T-helper 9 cell (primary cell): ENCODE measurements at regions not wholly inside any gene's neighbourhood (a gene's known extent, or its start where the extent isn't known, plus 50 kb on each side); places are given as distances from the start of the nearest gene placed in this dataset.

Experiments used
- DNase-seq: peaks from one replicate; pipeline ENCODE4 v3.0.0-alpha.2; 2020

DNA sequence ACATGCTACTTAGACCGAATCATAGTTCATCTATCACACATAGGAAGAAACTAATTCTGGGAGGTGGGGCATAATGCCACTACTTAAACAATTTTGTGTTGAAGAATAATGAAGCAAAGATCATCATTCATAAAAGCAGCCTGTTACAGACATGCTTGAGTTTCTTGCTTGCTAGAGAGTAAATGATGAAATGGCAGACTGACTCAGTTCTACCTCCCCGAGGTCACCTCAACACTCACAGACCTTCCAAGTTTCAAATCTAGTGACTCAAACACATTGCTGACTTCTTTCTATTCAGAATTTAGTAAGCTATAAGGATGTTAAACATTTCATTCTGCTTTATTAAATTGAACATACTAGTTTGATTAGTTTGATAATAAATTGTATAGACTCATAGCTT is 636.5 kb upstream of the FRG1 start:
- no peak for DNase-seq

DNA sequence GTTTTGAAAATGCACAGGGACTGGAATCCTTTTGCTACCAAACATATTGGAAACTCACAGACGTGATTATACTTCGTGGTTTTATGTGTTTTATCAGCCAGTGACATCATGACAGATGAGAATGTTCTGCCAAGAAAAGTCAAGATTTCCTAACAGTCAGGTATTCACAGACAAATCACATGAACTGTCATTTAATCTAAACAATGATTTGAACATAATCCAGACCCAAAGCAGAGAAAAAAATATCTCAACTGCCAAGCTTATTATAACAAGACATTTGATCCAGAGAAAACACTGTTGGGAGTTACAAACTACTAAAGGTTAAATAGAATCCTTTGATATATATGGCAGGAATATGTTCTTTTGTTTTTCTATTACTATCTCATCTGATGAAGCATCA is 635.9 kb upstream of the FRG1 start:
- no peak for DNase-seq

DNA sequence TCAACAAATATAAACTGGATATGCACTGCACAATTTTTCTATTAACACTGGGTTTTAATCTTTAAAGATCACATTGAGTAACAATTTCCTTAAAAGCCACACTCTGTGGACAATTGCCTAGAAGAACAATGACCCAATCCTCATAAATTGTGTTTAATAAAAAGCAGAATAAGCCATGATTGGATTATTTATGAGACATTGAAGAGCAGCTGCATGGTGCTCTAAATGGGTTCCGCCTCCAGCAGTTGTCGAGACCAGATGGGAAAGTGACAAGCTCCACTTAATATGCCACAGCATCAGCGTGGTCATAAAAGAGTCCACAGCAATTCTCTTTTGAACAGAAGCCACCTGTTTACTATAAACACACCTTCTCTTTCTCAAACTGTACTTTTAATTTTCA is 635.2 kb upstream of the FRG1 start:
- no peak for DNase-seq

DNA sequence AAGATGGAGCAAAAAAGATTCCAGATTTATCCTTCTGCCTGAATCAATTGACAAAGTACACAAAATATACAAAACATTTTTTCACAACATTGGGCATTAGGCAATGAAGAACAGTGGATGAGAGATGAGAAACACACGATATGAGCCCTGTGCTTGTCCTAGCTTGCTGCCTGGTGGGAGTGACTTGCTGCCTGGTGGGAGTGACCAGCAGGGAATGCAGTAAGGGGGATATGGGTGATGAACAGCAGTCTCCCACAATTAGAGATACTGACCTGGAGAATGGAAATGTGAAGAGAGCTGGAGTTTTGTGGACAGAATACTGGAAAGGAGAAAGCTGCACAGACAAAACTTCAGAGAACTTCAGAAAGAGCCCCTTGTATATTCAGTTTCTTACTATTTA is 629.4 kb upstream of the FRG1 start:
- DNase-seq: no peak

DNA sequence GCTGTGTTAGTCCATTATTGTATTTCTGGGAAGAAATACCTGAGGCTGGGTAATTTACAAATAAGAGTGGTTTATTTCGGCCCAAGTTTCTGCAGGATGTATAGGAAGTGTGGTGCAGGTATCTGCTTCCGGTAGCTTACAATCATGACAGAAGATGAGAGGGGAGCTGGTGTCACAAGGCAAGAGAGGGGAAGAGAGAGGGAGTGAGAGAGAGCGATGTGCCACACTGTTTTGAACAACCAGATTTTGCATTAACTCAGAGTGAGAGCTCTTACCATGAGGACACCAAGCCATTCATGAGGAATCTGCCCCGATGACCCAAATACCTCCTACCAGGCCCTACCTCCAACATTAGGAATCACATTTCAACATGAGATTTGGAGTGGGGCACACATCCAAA is 627.6 kb upstream of the FRG1 start:
- no peak for DNase-seq

DNA sequence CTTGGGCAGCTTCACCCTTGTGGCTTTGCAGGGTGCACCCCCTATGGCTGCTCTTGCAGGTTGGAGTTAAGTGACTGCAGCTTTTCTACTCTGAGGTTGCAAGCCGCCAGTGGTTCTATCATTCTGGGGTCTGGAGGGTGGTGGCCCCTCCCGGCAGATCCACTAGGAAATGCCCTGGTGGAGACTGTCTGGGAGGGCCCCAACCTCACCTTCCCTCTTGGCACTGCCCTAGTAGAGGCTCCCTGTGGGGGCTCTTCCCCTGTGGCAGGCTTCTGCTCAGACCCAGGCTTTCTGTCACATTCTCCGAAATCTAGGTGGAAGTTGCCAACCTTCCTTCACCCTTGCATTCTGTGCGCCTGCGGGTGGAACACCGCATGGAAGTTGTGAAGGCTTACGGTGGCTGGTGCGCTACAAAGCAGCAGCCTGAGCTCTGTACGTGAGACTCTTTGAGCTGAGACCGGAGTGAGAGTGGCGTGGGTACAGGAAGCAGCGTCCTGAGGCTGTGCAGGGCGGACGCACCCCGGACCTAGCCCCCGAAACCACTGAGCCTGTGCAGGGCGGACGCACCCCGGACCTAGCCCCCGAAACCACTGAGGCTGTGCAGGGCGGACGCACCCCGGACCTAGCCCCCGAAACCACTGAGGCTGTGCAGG is 626.7 kb upstream of the FRG1 start:
- DNase-seq: no peak

DNA sequence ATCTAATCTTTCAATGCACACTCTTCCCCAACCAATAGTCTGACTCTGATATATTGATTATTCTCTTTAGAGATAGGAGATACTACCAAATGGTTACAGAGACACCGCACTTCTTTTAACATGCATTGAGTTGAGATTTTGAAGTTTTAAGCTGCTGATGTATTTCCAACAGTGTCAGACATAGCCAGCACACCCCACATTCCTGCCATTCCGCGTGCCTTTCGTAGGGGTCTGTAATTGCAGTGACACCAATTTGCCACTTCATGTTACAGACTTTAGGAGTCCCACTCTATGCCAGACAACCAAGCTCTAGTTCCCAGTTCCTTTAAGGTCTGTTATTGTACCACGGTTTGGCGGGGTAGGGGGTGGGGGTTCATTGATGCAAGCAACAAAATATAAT is 618.2 kb upstream of the FRG1 start:
- DNase-seq: no peak

DNA sequence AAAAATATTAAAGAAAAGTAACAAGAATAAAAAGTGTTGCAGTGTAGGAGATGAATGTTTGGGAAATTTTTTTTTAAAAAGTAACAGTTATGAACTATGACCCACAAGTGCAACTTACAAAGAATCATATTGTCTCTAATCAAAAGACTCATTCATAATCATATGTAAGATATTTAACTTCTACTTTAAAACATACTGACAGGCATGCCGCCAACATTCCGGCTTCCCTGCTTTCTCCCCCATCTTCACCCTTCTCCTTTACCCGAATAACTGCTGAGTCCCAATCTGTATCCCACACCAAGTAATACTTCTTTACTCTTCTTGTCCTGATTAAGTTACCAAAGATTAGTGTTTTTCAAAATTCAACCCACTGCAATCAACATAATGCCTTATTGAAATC is 598.8 kb upstream of the FRG1 start:
- no peak for DNase-seq

DNA sequence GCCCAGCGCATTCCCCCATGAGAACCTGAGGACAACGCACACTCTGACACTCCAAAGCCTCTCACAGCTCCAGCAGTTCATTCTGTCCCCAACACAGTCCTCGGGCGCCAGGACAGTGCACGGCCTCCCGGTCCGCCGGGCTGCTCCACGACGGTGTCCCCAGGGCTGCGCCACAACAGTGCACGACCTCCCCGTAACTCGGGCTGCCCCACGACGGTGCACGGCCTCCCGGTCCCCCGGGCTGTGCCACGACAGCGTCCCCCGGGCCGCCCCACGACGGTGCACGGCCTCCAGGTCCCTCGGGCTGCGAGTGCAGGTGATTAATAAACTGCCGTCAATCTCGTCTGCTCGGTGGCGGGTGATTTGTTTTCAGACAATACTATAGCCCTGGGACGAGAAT is 585.1 kb upstream of the FRG1 start:
- DNase-seq: no peak

DNA sequence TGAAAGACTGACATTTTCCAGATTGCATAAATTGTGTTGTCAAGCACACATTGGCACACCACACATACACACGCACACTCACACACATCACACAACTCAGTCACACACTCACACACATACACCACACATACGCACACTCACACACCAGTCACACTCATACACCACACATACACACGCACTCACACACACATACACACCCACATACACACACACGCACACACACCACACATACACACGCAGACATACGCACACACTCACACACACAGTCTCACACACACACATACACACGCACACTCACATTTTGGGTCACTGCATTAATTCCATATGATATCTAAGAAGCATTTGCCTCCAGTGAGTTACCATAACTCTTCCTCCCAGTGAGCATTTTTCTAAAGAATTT is 578.3 kb upstream of the FRG1 start:
- no peak for DNase-seq

DNA sequence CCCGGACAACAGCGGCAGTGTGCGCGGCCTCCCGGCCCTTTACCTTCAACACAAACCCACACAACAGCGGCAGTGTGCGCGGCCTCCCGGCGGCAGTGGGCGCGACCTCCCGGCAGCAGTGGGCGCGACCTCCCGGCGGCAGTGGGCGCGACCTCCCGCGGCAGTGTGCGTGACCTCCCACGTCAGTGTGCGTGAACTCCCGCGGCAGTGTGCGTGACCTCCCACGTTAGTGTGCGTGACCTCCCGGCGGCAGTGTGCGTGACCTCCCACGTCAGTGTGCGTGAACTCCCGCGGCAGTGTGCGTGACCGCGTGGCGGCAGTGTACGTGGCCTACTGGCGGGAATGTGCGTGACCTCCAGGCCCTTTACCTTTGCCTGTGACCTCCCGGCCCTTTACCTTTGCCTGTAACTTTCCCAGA is 576.6 kb upstream of the FRG1 start:
- DNase-seq: no peak

DNA sequence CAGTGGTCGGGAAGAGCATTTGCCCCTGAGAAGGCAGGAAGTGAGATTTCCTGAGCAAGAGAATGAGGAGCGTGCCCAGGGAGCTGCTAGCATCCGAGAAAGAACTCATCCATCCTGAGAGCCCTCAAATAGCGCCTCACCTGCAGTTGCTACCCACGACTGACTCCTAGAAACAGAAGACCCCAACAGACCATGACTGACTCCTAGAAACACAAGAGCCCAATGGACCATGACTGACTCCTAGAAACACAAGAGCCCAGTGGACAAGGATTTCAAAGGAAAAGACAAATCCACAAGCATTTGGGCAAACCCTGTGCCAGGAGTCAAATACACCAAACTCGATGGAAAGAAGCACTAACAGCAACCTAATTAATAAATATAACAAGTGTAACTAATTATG is 575.2 kb upstream of the FRG1 start:
- DNase-seq: no peak

DNA sequence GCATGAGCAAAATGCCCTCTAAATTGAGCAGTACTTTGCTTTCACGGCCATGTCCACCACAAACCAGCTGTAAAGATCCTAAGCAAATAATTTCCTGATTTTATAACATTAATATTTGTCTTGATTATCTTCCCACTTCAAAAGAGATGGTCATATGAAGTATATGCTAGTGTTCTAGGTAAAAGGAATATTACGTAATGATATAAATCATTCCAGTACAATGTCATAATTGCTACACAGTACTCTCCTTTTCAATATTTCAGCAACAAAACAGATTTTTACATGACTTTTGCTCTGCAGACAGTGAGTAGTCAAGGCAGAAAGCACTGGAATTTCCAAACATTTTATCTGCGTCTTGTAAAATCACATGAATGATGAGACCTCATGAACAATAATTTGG is 572.8 kb upstream of the FRG1 start:
- no peak for DNase-seq

DNA sequence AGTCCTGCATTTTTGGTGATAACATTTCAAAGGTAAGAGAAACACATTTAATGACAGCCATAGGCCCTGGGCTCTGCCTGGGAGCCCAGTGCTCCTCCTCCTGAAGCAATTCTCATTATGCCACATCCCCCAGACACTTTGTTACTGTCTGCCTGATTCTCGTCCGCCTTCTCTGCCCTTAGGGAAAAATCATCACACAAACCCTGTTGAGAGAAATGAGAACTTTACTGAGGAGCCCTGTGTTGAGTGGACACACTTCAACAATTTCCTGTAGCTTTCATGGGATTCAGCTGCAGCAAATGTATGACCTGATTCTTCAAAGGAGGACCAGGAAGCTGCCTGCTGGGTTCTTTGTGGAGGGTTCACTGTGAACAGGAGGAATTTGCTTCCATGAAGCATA is 566.5 kb upstream of the FRG1 start:
- DNase-seq: no peak

DNA sequence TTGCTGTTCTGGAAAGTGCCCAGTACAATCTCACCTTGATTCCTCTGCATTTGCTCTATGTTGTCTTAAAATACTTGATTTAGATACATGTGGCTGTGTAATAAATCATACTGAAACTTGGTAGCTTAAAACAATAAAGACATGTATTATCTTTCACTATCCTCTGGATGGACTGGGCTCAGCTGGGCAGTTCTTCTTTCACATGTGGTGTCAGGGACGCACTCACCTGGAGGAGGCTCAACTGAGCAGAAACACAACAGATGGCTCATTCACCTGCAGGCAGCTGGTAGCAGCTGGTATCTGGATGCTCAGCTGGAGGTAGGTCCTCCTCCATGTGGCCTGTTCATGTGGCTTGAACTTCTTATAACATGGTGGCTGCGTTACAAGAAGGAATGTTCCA is 563.8 kb upstream of the FRG1 start:
- DNase-seq: no peak

DNA sequence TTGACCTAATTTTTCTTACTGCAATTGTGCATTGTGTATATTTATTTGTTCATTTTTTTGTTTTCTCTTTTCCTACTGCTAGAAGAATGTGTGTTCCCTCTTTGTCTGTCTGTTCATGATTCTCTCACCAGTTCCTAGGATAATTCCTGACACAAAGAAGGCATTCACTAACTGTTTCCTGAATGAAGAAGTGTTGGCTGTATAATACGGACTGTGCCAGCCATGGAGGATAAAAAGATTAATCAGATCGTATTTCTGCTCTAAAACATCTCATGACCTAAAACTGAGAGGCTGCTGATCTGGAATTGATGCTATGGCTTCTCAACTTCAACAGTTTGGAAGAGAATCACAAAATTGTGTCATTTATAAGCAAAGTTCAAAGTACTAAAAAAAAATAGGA is 563.1 kb upstream of the FRG1 start:
- no peak for DNase-seq

DNA sequence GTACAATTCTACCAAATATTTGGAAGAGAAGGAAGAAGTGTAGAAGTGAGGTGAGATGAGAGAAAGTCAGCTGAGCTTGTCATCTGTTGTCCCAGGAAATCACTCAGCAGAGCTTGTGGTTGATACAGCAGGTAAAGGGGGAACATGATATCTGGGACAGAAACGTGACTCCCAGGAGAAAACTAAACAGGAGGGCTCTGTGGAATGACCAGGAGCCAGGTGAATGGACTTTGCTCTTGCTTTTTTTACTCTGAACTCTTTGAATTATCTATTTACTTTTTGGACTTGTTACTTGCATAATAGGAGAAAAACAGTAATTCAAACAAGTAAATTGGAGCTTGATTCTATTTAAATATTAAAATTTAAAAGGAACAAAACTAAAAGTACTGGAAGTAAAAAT is 555.6 kb upstream of the FRG1 start:
- no peak for DNase-seq

DNA sequence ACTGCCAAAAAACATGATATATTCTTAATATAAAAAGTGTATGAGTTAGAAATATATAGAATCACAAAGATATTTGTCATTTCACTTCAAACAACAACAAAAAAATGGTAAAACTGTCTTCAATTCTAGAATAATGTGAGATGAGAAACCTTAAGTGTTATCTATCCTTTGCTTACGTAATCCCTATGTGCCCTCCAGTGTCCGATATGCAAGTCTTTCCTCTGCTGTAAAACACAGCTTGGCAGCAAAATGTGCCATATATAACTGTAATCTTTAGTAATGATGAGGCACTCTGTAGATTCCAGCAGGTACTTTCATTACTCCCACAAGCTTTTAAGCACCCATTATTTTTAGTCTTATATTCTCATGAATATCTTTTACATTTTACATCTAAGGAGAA is 555.1 kb upstream of the FRG1 start:
- no peak for DNase-seq

DNA sequence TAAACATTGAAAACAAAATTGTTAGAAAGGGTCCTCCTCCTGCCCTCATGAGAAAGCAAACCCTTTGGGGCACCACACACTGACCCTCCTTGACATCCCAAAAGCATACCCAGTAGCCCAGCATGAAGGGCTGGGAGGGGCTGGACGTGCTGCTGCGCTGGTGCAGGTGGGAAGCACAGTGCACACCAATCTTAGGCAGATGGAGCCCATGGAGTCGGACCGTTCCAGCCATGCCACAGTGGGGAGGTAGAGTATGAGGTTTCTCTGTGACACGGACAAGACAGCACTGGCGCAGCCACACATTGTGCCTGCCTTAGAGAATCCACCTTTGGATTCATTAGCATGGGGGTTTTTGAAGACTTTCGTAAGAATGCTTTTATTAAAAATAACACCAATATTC is 544.2 kb upstream of the FRG1 start:
- DNase-seq: no peak

DNA sequence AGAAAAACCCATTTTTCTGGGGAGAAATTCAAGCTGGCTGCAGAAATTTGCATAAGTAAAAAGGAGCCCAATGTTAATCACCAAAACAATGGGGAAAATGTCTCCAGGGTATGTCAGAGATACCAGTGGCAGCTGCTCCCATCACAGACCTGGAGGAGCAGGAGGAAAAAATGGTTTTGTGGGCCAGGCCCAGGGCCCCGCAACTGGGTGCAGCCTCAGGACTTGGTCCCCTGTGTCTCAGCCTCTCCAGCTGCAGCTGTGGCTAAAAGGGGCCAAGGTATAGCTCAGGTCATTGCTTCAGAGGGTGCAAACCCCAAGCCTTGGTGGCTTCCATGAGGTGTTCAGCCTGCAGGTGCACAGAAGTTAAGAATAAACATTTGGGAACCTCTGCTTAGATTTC is 536.4 kb upstream of the FRG1 start:
- DNase-seq: no peak

DNA sequence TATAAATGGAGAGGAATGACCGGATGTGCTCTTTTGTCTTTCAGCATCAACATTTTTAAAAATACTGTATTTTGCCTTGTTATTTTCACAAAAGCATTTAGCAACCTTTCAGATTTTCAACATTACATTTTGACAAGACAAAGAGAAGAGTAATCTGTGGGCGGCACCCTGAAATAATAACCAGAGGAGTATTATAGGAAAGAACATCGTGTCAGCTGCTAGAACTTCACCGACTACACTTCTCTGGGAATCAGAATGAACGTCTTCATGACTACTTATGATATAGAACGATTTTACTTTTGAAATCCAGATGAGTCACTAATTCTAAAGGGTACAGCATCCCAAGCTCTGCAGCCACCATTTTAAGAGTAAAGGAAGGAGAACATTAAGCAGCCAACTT is 531.5 kb upstream of the FRG1 start:
- DNase-seq: no peak

DNA sequence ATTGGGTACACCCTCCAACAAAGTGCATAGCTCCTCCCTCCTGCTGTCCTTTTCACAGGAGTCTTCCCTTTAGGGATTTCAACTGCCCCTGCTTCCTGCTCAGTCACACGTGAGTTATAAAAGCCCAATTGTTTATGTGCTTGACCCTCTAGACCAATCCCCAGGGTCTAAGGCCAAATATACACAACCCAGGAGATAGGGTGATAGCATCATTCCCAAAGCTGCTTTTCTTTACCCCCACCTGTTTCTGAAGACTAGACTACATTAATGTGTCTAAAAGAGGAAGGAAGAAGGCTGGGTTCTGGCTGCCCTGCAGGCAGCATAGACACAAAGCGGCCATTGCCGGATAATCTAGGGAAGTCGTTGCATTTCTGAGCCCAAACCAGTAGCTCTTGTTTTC is 526.7 kb upstream of the FRG1 start:
- DNase-seq: no peak

DNA sequence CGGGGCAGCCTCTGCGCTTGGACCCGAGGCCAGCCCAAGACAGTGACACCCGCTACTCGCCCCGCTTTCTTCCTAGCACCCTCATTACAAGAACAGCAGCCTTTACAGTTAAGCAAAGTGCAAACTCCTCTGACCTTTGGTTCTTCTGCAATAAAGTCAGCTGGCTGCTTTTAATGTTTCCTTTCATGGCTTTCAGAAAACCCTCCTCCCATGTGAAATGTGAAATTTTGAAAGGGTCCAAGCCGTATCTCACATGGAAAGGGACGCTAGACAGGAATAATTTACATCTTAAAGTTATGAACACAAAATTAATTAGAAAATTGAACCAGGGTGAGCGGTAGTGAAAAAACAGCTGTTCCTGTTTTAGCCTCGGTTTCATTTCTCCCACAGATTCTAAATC is 520.1 kb upstream of the FRG1 start:
- DNase-seq: no peak

DNA sequence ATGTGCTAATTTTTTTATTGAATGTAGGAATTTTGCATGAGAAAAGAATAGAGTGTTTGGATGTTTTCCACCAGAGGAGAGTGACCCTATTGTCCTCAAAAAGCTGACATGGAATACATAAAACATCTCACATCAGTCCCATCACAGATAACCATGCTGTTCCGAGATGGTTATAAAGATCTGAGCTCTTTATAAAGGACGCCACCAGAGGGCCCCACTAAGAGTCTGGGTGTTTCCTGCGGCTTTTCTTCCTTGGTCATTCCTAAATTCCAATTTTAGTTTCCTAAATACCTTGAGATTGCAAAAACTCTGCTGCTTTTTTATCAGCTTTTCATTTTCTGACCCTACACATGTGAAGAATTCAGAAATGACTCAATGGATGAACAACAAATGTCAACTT is 504.5 kb upstream of the FRG1 start:
- DNase-seq: no peak

DNA sequence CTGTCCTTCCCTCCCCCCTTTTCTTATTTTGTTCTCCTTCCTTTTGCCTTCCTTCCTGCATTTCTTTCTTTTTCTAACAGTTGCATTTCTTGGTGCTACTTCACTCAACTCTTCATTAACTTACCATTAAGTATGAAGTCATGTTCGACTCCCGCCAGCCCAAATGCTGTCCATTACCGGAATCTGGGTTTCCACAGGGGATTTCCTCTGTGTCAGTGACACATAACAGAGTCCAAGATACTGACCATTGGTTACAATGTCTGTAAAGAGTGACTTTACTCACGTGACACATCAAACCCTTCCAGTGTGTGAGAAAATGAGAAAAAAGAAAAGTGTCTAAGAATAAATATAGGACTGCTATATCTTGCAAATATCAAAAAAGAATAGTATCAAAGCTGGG is 500.0 kb upstream of the FRG1 start:
- no peak for DNase-seq

DNA sequence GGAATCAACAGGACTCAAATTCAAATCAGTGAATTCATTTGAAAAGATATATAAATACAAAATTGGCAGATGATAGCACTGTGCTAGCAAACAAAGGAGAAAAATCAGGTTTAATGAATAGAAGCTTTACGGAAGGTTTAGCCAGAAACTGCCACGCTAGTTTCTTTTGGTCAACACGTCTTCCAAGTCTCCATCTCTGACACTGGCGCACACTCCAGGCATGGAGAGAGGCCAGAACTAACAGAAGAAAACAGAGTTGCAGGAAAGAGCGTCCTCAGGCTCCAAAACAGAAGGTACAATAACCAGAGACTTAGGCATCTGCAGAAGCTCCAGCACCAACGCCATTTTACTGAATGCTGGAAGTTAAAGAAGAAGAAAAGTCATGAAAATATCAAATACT is 497.3 kb upstream of the FRG1 start:
- DNase-seq: no peak
